NCI-H748 (cell line): ENCODE measurements at regions not wholly inside any gene's neighbourhood (a gene's known extent, or its start where the extent isn't known, plus 50 kb on each side); places are given as distances from the start of the nearest gene placed in this dataset.
A peak's percentile ranks its signal among the peaks of the same experiment; 100 is the strongest.
"Not testable (repeated sequence)": the region's sequence is repeated elsewhere in the genome, so short reads cannot be mapped to it uniquely, and the experiment has no call there.

Source experiments
- DNase-seq: peaks from one replicate; lab custom pipeline; 2025; ENCODE audit not compliant: unreplicated experiment; lab: John Stamatoyannopoulos, UW

DNA sequence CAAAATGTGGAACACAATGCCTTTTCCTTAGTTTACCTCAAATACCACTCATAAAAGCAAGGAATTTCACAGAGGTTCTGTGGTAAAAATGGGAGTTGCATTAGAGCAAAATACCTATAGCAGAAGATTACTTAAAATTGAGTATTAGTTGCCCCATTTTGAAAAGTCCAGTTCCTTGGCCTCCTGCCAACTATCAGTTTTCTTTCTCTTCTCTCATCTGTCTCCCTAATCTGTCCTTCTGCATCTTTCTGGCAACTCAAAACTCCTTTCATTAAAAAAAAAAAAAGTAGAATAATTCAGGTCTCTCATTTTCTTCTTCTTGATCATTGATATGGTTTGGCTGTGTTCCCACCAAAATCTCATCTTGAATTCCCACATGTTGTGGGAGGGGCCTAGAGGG, 127.3 kb downstream of the ATP23 start:
- DNase-seq = no peak

DNA sequence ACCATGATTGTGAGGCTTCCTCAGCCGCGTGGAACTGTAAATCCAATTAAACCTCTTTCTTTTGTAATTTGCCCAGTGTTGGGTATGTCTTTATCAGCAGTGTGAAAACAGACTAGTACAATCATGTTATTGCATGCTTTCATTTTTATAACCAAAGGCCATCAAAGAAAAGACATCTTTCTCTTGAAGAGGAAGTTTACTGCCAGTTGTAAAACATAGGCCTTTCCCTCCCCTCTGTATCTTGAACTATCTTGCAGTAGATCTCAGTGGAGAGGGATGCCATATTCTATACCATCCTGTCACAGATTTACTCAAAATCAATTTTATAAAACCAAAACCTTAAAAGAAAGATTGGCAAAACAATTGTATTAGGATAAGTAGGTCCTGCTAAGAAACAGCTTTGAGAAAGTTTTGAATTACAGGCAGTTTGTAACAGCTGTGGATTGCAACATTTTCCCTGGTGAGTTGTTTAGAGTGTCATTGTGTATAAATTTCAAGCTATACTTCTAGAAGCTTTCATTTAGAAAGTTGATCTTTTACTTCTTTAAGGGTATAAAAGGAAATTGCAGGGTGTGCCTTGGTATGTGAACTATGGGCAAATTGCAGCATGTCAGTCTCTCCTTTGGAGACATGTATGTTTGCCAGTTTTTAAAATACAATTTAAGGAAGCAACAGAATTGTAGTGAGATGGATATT, 128.0 kb downstream of the ATP23 start:
- no peak for DNase-seq

DNA sequence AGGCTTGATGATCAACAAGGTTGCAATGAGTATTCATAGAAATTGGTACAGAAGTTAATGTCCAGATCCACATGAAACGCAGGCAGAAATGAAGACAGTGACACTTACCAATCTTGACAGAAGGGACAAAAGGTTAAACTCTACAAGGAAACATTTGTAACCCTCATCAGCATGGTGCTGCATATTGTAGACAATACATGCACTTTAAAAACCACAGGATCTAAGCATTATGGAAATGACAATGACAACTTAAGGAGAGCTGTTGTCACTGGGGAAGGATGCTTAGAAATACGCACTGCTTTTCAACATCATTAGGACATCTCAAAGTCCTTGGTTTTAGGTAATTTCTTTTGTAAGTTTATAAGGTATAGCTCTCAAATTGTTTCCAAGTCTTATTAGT, 130.6 kb downstream of the ATP23 start:
- no peak for DNase-seq

DNA sequence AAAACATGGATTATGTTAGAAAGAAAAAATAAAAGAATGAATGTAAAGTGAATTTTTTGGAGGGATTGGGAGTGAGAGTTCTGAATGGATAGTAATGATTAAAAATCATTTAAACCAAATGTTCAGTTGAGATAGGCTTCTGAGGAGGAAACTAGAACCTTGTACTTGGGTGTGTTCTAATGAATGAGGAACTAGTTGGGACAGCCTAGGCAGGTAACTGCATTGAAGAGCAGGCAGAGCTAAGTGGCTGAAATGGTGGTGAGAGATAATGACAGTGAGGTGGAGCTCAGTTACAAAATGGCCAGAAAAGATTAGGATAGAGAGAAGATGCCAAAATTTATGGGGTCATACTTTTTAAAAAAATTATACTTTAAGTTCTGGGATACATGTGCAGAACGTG, 132.9 kb downstream of the ATP23 start:
- no peak for DNase-seq

DNA sequence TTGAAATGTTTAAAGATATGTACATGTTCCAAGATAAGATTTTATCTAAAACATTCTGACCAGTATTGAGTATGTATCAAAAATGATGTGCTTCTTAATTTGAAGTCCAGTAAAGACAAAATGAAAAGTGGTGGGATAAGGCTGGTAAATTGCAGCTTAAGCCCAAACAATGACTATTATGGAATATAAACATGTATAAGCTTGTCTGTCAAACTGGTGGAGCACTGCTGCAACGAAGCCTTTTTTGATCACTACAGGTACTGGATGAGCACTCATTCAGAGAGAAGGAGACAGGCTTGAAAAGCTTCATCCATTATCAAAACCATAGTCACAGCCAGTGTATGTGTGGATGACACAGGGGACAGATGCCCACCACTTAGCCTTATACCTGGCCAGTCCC, 138.4 kb downstream of the ATP23 start:
- DNase-seq = no peak

DNA sequence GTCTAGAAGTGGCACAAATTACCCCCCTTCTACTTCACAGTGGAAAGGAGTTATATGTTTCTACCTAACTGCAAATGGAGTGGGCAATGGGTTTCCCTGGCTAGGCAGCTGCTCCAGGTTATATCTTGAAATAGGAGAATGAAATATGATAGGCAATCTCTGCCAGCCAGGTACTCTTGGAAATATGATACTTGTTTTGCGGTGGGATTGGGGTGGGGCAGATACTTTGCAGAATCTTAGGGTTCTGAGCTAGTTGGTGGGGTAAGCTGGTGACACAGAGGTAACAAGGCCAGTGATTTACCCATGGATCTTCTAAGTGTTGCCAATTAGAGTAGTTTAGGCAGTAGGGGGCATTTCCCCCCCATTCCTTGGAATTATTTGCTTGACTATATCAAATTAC, 140.1 kb downstream of the ATP23 start:
- DNase-seq = peak; percentile 81

DNA sequence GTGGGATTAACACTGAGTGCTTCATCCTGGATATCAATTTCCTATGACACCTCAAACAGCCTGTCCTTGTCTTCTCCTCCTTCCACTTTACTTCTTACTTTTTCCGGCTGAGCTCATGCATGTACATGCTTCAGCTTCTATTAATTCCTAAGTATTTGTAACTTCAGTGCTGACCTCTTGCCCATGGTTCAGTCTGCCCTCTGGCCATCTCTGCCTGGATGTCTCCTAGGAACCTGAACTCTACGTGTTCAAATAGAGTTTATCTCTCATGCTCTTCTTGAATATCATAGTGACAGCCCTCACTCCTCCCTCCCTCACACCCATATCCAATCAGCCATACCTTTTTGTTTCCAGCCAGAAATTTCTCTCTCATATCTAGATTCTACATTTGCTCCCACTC, 141.6 kb downstream of the ATP23 start:
- no peak for DNase-seq

DNA sequence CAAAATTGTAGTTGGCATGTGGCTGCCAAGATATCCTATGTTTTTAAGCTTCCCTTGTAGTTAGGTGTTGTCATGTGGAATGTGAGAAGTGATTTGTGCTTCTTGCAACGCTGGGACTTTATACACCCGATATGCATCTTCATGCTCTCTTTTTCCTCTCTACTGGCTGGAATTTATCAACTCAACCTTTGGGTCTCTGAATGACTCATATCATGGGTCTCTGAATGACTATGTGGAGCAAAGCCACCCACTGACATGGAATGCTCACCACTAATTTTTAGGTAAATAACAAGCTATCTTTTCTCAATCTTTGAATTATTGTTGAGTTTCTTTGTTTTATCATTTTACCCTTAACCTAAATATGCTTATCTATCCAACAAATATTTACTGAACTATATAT, 144.6 kb downstream of the ATP23 start:
- DNase-seq = no peak

DNA sequence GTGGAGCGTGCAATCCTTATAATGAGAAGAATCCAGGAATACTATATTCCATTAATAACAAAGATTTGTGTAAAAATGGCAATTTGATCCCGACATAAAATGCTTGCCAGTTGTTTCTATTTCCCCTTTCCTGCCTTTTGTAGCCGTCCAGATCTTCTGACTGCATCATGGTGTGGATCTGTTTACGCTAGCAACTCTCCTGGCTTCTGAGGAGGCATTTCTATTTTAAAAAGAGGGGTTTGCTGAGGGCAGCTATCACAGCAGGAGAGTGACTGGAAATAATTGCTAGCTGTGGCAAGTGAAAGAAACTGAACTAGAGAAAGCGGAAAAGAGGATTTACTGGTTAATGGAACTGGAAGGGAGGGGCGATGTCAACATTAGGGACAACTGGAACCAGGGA, 145.6 kb downstream of the ATP23 start:
- no peak for DNase-seq

DNA sequence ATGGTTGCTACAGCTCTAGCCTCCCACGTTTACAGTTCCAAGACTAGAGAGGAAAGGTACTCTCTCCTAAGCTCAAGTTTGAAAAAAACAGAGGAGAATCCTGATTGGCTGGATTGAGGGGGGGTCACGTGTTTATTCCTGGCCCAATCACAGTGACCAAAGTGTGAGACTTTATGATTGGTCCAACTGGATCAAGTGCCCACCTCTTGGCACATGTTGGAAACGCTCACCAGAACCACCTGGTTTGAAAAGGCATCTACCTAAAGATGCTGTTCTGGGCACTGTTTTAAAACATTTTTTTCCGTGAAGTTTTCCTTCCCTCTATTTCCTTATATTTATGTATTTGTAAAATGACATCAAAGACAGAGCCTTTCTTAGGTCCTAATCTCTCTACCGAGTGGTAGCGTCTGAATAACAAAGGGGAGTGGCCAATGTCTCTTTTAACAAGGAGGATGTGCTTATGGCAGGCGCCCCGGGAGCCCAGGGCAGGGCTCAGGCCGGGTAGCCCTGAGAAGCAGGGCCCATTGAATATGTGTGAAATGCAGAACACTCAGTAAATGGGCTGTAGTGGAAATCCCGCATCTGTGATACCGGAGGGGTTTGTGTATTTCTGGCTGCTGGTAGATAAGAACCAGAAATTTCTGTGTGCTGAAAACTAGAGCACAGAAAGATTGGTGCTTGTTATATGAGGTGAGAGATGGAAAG, 146.2 kb downstream of the ATP23 start:
- DNase-seq = no peak

DNA sequence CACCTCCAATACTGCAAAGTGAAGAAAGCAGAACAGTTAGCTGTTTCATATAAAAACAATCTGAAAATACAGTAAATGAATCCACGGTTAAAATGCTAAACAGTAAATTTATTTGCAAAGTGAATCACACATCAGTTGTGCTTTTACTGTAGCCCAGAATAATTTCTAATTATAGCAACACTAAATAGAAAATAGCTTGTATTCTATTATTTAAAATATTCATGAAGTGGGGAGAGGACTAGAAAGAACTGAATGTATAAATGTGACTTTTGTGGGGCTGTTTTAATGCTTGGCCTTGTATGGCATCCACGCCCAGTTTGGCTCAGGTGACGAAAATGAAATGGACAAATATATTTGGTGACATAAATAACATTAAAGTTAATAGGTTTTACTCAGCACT, 148.2 kb downstream of the ATP23 start:
- no peak for DNase-seq

DNA sequence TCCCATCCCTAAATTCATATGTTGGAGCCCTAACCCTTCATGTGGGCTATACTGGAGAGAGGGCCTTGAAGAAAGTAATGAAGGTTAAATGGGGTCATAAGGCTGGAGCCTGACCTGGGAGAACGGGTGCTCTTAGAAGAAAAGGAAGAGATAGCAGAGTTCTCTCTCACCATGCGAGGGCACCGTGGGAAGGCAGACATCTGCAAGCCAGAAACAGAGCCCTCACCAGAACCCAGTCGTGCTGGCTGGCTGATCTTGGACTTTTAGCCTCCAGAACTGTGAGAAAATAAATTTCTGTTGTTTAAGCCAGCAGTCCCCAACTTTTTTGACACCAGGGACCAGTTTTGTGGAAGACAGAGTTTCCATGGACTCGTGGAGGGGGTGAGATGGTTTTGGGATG, 149.3 kb downstream of the ATP23 start:
- no peak for DNase-seq

DNA sequence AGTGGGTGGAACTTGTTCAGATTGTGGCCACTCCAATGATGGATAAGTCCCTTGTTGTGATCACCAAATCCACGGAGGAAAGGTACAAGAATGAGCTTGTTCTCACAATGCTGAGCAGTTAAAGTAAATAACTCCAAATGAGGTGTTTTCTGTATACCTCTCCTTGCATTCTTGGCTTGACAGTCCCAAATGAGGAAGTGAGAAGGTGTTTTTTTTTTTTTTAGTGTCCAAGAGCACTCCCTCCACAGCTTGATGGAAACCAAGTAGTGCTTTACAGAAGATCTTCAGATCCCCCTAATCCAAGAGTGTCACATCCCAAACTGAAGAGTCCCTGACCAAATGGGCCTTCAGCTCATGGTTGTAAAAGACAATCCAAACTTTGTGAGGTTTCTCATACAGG, 153.6 kb downstream of the ATP23 start:
- DNase-seq = no peak

DNA sequence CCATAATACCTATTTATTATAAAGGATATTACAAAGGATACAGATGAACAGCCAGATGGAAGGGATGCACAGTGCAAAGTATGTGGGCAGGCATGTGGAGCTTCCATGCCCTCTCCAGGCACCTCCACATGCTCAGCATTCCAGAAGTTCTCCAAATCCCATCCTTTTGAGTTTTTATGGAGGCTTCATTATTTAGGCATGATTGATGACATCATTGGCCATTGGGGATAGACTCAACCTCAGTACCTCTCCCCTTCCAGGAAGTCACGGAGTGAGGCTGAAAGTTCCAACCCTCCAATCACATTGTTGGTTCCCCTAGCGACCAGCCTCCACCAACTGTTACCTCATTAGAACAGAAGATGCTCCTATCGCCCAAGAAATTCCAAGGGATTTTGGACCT, 156.4 kb downstream of the ATP23 start:
- no peak for DNase-seq

DNA sequence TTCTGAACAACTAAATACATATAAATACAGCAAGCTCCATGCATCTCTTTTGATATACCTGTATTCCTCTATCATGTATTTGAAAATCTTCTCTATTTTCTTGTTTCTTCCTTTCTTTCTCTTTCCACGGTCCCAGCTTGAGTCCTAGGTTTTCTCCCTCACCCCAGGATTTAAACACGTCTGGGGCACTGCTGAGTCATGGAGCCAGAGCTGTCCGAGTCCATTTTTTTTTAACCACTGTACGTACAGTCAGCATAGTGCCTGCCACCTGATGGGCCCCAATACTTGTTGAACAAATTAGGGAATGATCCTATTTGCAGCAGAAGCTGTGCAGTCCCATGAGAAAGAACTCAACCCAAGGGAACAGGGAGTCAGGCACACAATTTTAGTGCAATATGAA, 158.1 kb downstream of the ATP23 start:
- DNase-seq = no peak

DNA sequence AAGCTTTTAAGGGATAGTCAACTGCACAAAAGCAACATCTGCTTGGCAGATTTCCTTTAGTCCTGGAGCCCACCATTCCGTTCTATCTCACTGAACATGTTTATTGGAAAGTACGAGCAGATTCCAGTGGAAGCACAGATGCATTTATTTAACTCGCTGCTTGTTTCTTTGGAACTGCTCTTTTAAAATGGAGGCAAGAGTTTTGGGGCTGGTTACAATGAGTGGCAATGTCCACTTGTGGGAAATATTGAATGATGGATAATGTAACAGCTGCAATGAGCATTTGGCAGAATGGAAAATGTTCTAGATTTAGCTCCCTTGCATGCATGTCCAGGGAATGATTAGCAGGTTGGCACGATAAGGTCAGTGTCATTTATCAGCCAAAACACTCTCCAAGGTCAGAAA, 163.0 kb downstream of the ATP23 start:
- no peak for DNase-seq

DNA sequence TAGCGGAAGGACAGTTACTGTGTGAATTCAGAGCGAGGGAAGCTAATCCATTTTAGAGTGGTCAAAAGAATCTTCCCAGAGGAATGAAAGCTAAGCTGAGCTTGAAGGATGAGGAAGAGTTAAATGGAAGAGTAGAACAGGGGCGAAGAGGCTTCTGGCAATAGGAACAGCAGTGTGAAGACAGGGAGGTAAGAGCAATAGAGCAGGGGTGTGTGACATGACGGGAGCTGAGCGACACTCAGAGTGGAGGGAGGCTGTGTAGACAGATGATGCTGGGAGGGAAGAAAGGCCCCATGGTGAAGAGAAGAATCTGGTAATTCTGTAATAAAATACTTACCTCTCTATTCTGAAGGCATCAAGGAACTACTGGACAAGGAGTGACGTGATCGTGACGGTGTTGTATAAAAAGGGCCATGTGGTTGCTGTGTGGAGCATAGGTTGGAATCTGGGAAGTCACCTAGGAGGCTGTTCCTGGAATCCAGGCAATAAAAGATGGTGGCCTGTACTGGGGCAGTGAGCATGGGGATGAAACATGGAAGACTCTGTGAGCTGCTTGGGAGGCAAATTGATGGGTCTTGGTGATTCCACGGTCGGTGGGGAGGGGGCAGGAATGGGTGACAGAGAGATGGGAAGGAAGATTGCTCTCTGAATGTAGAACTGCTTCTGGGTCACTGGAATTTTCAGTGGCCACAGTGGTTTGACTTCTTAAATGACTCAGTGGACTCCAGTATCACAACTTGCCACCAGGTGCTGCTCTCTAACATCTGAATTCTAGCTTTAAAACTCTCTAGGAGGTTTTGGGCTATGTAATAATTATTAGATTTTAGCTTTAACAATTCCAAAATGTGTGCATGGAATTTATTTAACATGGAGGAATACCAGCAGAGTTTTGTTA, 164.1 kb downstream of the ATP23 start:
- no peak for DNase-seq

DNA sequence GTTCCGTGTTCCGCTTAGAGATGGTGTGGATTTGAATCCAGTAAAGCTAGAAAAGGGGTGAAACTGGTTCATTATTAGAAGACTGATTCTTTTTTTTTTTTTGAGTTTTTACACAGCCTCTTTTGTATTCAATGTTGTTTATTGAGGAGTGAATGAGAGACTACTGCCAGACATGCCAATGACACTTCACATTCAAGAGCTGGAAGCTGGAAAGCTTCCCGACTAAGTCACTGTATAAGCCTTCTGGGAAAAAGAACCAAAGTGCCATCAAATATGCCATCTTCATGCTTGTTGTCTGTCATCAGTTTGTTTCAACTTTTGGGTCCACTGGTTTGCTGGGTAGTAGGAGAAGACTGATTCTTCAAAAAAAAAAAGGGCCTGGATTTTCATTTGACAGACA, 164.8 kb downstream of the ATP23 start:
- no peak for DNase-seq

DNA sequence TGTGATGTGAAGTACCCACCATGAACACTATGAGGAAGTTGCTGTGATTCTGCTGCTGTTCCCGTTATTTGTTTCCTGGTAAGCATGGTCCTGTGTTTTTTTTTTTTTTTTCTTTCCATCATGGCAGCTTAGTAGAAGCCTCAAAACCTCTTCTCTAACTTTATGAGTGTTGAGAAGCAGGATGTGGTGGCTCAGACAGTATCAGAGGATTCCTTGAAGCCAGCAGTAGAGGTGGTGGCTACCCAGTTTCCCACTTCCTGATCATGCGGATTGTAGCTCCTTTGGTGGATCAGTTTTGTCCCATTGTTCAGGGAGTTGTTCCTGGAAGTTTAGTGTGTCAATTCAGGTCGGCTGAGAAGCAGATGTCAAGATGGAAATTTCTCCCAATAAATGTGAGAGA, 175.8 kb downstream of the ATP23 start:
- DNase-seq = no peak

DNA sequence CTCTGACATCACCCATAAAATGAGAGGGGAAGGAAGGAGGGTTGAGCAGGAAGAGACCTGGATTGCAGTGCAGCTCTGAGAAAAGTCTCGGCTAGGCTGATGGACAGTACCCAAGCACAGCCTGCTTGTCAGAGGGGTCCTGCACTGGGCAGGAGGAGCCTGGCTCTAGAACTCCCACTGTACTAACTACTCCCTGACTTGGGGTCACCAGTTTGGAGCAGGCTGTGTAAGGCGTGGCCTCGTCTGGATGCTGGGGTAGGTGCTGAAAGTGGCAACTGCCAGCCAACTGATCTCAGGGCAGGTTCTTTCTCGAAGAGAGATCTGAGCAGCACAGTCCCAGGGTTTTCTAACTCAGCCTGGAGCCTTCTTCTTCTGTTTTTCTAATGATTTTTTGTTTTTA, 176.3 kb downstream of the ATP23 start:
- no peak for DNase-seq

DNA sequence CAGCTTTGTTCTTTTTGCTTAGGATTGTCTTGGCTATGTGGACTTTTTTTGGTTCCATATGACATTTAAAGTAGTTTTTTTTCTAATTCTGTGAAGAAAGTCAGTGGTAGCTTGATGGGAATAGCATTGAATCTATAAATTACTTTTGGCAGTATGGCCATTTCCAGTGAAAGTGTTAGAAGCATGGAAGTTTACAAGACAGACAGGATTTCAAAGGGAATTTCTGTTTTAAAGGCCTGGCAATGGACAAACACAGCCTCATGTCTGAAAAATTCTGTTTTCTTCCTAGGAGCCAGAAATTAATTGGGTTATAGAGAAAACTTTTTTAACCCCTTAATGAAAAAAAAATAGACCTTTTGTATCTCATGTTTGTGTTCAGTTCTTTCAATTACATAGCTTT, 184.4 kb downstream of the ATP23 start:
- DNase-seq = not testable (repeated sequence)
